DMS53 treated with DMSO at 0.1 percent for 48 hours (cell line): ENCODE measurements at regions not wholly inside any gene's neighbourhood (a gene's known extent, or its start where the extent isn't known, plus 50 kb on each side); places are given as distances from the start of the nearest gene placed in this dataset.
"Not testable (repeated sequence)": the region's sequence is repeated elsewhere in the genome, so short reads cannot be mapped to it uniquely, and the experiment has no call there.

ENCODE experiments used
- DNase-seq: peaks from one replicate; lab custom pipeline; 2025; ENCODE audit not compliant: unreplicated experiment; lab: John Stamatoyannopoulos, UW

DNA sequence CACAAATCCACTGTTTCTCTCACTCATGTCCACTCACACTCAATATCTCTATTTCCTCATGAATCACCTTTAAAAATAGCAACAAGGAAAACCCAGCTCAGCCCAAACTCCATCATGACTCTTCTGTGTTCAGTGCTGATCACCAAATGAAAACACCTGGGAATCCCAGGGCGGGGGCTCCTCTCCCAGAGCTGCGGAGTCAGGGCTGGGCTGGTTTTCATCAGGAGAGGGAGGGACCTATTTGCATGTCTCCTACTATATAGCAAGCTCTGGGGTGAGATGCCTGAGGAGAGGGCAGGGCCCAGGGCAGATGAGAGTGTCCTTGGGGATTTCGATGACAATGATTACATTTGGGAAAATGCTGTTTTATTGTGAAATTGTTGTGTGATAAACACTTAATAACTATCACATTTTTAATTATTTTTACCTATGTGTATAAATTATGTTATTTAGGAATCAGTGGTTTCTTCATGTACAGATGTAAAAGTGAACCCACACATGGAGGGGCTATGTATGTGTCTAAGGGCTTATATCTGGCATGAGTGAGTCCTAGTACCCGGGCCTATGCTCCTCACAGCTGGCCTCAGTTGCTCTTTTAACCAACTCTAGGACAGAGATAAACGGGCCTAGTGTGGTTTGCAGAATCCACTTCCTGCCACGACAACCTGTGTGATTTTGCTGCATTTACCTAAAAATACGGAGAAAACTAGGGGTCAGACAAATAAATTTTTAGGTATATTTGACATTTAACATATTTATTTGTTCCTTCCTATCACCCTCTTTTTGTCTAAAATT lies 1131.9 kb downstream of the TMEM121 start:
- not testable (repeated sequence) for DNase-seq

- not testable (repeated sequence) for DNase-seq
Observed at GRCh38 chr14:106661561-106661960, 1135.2 kb downstream of the TMEM121 start.

GRCh38 chr14:106662936-106663550 lies 1136.7 kb downstream of the TMEM121 start:
- no peak for DNase-seq

DNA sequence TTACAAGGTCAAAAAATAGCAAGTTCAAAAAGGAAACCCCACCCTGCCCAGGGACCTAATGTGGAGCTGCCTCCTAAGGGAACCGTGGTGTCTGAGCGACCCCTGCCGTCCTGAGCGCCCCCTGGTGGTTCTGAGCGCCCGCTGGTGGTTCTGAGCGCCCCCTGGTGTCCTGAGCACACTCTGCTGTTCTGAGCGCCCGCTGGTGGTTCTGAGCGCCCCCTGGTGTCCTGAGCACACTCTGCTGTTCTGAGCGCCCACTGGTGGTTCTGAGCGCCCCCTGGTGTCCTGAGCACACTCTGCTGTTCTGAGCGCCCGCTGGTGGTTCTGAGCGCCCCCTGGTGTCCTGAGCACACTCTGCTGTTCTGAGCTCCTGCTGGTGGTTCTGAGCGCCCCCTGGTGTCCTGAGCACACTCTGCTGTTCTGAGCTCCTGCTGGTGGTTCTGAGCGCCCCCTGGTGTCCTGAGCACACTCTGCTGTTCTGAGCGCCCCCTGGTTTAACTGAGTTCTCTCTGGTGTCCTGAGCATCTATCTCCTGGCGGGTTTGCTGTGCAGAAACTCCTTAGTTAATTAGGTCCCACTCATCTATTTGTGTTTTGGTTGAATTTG lies 1137.5 kb downstream of the TMEM121 start:
- not testable (repeated sequence) for DNase-seq

- DNase-seq = no peak
Observed at GRCh38 chr14:106665814-106666213, 1139.4 kb downstream of the TMEM121 start.

- DNase-seq = no peak
Observed at GRCh38 chr14:106666341-106666740, 1140.0 kb downstream of the TMEM121 start.

- DNase-seq = no peak
Observed at GRCh38 chr14:106670011-106670410, 1143.6 kb downstream of the TMEM121 start.

- not testable (repeated sequence) for DNase-seq
Observed at GRCh38 chr14:106674093-106674492, 1147.7 kb downstream of the TMEM121 start.

DNA sequence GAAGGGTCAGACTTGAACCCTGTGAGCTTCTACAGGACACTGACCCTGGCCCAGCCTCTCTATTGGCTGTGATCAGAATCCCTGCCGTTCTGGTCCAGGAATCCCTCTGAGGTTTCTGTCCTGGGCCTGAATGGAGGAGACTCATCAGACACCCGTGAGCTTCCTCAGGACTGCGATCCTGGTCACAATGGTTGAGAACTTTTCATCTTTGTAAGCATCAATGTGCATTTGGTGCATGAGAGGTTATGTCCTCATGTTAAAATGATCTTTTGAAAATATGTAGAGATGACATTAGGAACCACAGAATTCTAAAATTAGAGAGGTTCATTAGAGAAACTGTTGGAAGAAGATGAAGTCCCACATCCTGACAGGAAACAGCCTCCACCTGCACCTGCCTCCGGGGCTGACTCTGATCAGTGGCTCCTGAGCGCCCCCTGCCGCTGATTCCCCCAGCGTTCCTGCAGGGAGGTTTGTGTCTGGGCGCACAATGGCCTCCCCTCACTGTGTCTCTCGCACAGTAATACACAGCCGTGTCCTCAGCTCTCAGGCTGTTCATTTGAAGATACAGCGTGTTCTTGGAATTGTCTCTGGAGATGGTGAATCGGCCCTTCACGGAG lies 1148.2 kb downstream of the TMEM121 start:
- DNase-seq = not testable (repeated sequence)

DNA sequence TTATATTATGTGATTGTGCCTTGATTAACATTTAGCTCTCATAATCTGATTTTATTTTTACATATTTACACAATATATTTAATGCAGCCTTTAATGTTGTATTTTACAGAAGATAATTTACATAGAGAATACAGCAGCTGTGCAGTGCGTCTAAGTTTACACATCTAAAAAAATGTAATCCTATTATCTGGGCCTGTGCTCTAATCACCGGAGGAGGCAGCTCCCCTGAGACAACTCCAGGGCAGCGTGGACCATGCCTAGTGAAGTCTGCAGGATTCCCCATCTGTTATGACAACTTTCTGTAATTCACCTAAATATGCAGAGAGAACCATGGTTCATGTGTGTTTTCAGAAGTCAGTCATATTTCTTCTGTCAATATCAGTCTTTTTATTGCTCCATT lies 1149.3 kb downstream of the TMEM121 start:
- DNase-seq = not testable (repeated sequence)

GRCh38 chr14:106679776-106680175 lies 1153.4 kb downstream of the TMEM121 start:
- DNase-seq = no peak

- no peak for DNase-seq
Observed at GRCh38 chr14:106681161-106681560, 1154.8 kb downstream of the TMEM121 start.

GRCh38 chr14:106681568-106681967 lies 1155.2 kb downstream of the TMEM121 start:
- no peak for DNase-seq

GRCh38 chr14:106683631-106684030 lies 1157.2 kb downstream of the TMEM121 start:
- no peak for DNase-seq

DNA sequence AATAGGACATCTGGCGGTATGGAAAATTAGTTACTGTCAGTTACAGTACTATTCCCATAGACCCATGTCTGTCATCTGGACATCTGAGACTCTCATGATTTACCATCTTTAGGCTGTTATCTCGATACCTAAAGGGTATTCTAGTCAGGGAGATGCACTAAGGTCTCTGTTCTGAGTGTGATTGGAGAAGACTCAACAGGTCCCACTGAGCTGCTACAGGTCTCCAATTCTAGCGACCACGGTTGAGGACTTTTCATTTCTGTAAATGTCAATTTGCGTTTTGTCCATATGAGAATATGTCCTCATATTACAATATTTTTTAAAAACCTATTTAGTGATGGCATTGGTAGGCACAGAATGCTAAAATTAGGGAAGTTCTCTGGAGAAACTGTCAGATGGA lies 1160.2 kb downstream of the TMEM121 start:
- DNase-seq = no peak

DNA sequence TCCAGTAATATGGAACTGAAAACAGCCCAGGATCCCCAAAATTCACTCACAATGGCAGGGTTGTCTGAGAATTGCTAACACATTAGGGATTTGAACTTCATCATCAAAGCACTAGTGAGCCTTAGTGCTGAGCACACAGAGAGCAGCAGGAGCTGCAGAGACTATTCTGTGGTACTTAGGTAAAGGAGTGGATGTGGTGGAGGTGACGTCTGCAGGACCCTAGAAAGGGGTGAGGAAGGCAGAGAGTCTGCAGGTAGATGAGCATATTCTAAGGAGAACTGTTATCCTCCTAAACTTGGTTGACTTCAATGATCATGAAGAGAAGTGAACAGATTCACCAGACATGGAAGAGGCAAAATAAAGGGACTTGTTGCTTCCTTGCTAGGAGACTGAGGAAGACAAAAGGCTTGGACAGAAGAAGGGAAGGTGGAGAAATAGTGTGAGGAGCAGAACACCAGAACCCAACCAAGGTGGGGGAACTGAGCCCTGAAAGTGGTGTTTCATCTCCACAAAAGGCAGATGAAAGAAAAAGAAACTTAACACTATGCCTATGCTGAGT lies 1164.0 kb downstream of the TMEM121 start:
- no peak for DNase-seq

GRCh38 chr14:106691601-106692291 lies 1165.4 kb downstream of the TMEM121 start:
- no peak for DNase-seq

GRCh38 chr14:106694638-106695393 lies 1168.4 kb downstream of the TMEM121 start:
- peak; percentile 2 for DNase-seq

DNA sequence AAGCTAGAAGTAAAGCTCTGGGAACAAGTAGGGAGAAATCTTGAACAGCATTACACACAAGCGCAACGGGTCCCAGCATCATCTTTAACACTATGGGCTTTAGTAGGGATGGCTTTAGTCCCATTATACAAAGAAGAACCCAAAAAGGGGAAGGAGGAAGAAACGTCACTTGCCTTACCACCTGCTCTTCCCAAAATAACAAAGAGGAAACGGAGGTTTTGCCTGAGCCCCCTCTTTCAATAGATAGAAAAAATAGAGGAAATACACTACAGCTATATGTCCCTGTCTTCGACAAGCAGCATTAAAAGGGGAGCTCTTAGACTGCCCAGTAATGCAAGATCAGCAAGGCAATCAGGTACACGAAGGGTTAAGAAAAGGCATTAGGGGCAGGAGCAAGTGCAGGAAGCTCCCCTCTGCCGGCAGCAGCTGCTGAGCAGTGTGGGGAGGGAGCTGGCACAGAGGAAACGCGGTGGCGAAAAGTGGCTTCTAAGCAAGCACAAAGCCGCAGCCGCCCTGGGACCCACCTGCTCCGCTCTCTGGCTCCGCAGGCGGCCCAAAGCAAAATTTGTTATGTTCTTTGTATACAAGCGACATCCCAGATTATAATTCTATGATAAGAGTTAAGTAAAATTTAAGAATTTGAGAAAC lies 1172.4 kb downstream of the TMEM121 start:
- DNase-seq = not testable (repeated sequence)
